ENCODE measurements at regions not wholly inside any gene's neighbourhood (a gene's known extent, or its start where the extent isn't known, plus 50 kb on each side); places are given as distances from the start of the nearest gene placed in this dataset.

GRCh38 chr1:238951809-238952208 lies 434.6 kb upstream of the CHRM3 start:
- H3K27me3 ChIP-seq (ENCODE audit: insufficient read depth, low read length, poor library complexity) = no peaks in the 10 kb centered on the region
- no peak overlapping the region for H3K9ac ChIP-seq (ENCODE audit: low read depth, low read length)
- H3K27ac ChIP-seq (ENCODE audit: low read length) = no peak overlapping the region
- H3K4me2 ChIP-seq (ENCODE audit: insufficient read depth, low read length) = no peak overlapping the region
- no peaks in the 10 kb centered on the region for H3K36me3 ChIP-seq (ENCODE audit: insufficient read depth, low read length)
- H2AFZ ChIP-seq (ENCODE audit: low read depth, low read length) = no peak overlapping the region
- ATAC-seq (ENCODE audit: insufficient read depth, low read depth) (no peak), DNase-seq (no peak)
- H3K4me3 ChIP-seq (ENCODE audit: low read depth in 1 of 2, low read length in 2 of 2) = no peak overlapping the region
- no peaks in the 10 kb centered on the region for H3K9me3 ChIP-seq (ENCODE audit: insufficient read depth, low read length, severe bottlenecking)
- no peak for TF ChIP-seq CTCF (IDR thresholded peaks at IDR 0.05; ENCODE audit: borderline replicate concordance, extremely low read depth, low read length, poor library complexity, severe bottlenecking)
- TF ChIP-seq EZH2 (IDR thresholded peaks at IDR 0.05; ENCODE audit: borderline replicate concordance, low read depth, low read length, severe bottlenecking) = no peak
- no peaks in the 10 kb centered on the region for H3K4me1 ChIP-seq (ENCODE audit: insufficient read depth, low read length)
- H3K79me2 ChIP-seq (ENCODE audit: insufficient read depth, low read length) = no peaks in the 10 kb centered on the region
- no peaks in the 10 kb centered on the region for H4K20me1 ChIP-seq (ENCODE audit: insufficient read depth, low read length)

- ATAC-seq (ENCODE audit: insufficient read depth, low read depth) = no peak
- Histone ChIP-seq H3K4me2 (ENCODE audit: insufficient read depth, low read length) (no peak overlapping the region), H2AFZ (ENCODE audit: low read depth, low read length) (no peak overlapping the region)
These were observed 435.6 kb upstream of the CHRM3 start for GRCh38 chr1:238950784-238951183.

GRCh38 chr1:238950017-238950416 lies 436.4 kb upstream of the CHRM3 start:
- DNase-seq = no peak
- TF ChIP-seq CTCF (IDR thresholded peaks at IDR 0.05; ENCODE audit: borderline replicate concordance, extremely low read depth, low read length, poor library complexity, severe bottlenecking) (no peak), EZH2 (IDR thresholded peaks at IDR 0.05; ENCODE audit: borderline replicate concordance, low read depth, low read length, severe bottlenecking) (no peak)
- no peak overlapping the region for H2AFZ ChIP-seq (ENCODE audit: low read depth, low read length)

More at GRCh38 chr1:238950784-238951183, 435.6 kb upstream of the CHRM3 start:
- no peaks in the 10 kb centered on the region for H3K36me3 ChIP-seq (ENCODE audit: insufficient read depth, low read length)
- no peaks in the 10 kb centered on the region for H3K27me3 ChIP-seq (ENCODE audit: insufficient read depth, low read length, poor library complexity)
- H3K4me3 ChIP-seq (ENCODE audit: low read depth in 1 of 2, low read length in 2 of 2) = no peak overlapping the region
- H4K20me1 ChIP-seq (ENCODE audit: insufficient read depth, low read length) = no peaks in the 10 kb centered on the region
- no peak for DNase-seq
- no peaks in the 10 kb centered on the region for H3K9me3 ChIP-seq (ENCODE audit: insufficient read depth, low read length, severe bottlenecking)
- H3K9ac ChIP-seq (ENCODE audit: low read depth, low read length) = no peak overlapping the region
- H3K79me2 ChIP-seq (ENCODE audit: insufficient read depth, low read length) = no peaks in the 10 kb centered on the region
- no peak overlapping the region for H3K27ac ChIP-seq (ENCODE audit: low read length)
- TF ChIP-seq EZH2 (IDR thresholded peaks at IDR 0.05; ENCODE audit: borderline replicate concordance, low read depth, low read length, severe bottlenecking) (no peak), CTCF (IDR thresholded peaks at IDR 0.05; ENCODE audit: borderline replicate concordance, extremely low read depth, low read length, poor library complexity, severe bottlenecking) (no peak)
- no peaks in the 10 kb centered on the region for H3K4me1 ChIP-seq (ENCODE audit: insufficient read depth, low read length)

GRCh38 chr1:238944028-238944427 lies 442.3 kb upstream of the CHRM3 start:
- Histone ChIP-seq H3K9ac (ENCODE audit: low read depth, low read length) (no peak overlapping the region), H4K20me1 (ENCODE audit: insufficient read depth, low read length) (no peaks in the 10 kb centered on the region), H3K4me2 (ENCODE audit: insufficient read depth, low read length) (no peak overlapping the region), H3K4me3 (ENCODE audit: low read depth in 1 of 2, low read length in 2 of 2) (no peak overlapping the region), H3K9me3 (ENCODE audit: insufficient read depth, low read length, severe bottlenecking) (no peaks in the 10 kb centered on the region), H3K4me1 (ENCODE audit: insufficient read depth, low read length) (no peaks in the 10 kb centered on the region), H3K27ac (ENCODE audit: low read length) (no peak overlapping the region), H2AFZ (ENCODE audit: low read depth, low read length) (no peak overlapping the region), H3K27me3 (ENCODE audit: insufficient read depth, low read length, poor library complexity) (no peaks in the 10 kb centered on the region), H3K79me2 (ENCODE audit: insufficient read depth, low read length) (no peaks in the 10 kb centered on the region), H3K36me3 (ENCODE audit: insufficient read depth, low read length) (no peaks in the 10 kb centered on the region)
- DNase-seq (no peak), ATAC-seq (ENCODE audit: insufficient read depth, low read depth) (no peak)
- TF ChIP-seq EZH2 (IDR thresholded peaks at IDR 0.05; ENCODE audit: borderline replicate concordance, low read depth, low read length, severe bottlenecking) (no peak), CTCF (IDR thresholded peaks at IDR 0.05; ENCODE audit: borderline replicate concordance, extremely low read depth, low read length, poor library complexity, severe bottlenecking) (no peak)

More at GRCh38 chr1:238950017-238950416, 436.4 kb upstream of the CHRM3 start:
- Histone ChIP-seq H3K79me2 (ENCODE audit: insufficient read depth, low read length) (no peaks in the 10 kb centered on the region), H3K27me3 (ENCODE audit: insufficient read depth, low read length, poor library complexity) (no peaks in the 10 kb centered on the region), H4K20me1 (ENCODE audit: insufficient read depth, low read length) (no peaks in the 10 kb centered on the region), H3K4me1 (ENCODE audit: insufficient read depth, low read length) (no peaks in the 10 kb centered on the region), H3K36me3 (ENCODE audit: insufficient read depth, low read length) (no peaks in the 10 kb centered on the region), H3K27ac (ENCODE audit: low read length) (no peak overlapping the region), H3K9me3 (ENCODE audit: insufficient read depth, low read length, severe bottlenecking) (no peaks in the 10 kb centered on the region), H3K4me3 (ENCODE audit: low read depth in 1 of 2, low read length in 2 of 2) (no peak overlapping the region), H3K4me2 (ENCODE audit: insufficient read depth, low read length) (no peak overlapping the region), H3K9ac (ENCODE audit: low read depth, low read length) (no peak overlapping the region)
- no peak for ATAC-seq (ENCODE audit: insufficient read depth, low read depth)

All from DND-41 (cell line).